ENCODE measurements at regions not wholly inside any gene's neighbourhood (a gene's known extent, or its start where the extent isn't known, plus 50 kb on each side); places are given as distances from the start of the nearest gene placed in this dataset.

DNA sequence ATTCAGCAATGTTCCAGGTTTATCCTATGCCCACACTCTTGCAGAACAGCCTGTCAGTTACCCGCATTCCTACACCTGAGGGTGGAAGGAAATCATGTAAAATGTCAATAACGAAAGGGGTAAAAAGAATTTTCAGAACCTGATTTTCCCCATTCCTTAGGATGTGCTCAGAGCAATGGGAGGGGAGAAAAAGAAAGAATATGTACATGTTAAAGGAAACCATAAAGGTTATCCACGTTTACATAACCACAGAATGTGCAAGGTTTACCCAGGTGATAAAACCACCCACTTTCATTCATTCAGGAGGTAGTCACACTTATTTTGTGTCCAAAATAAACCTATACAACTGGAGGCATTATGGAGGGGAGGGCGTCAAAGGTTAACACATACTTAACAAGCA, 335.5 kb downstream of the ZNF674 start:
- TF ChIP-seq POLR2A (conservative IDR thresholded peaks at IDR 0.05): no peak
- no peak for TF ChIP-seq NFYB (IDR thresholded peaks at IDR 0.05; ENCODE audit: extremely low read depth, insufficient read length)
- TF ChIP-seq KLF13 (tag; IDR thresholded peaks at IDR 0.05; ENCODE audit: borderline replicate concordance, low read depth): no peak
- no peak for TF ChIP-seq NR4A1 (CRISPR knock-in tag; IDR thresholded peaks at IDR 0.05)
- no peak for TF ChIP-seq NR4A1 (tag; IDR thresholded peaks at IDR 0.05)
- TF ChIP-seq, protein P1, sequence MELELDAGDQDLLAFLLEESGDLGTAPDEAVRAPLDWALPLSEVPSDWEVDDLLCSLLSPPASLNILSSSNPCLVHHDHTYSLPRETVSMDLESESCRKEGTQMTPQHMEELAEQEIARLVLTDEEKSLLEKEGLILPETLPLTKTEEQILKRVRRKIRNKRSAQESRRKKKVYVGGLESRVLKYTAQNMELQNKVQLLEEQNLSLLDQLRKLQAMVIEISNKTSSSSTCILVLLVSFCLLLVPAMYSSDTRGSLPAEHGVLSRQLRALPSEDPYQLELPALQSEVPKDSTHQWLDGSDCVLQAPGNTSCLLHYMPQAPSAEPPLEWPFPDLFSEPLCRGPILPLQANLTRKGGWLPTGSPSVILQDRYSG (tag; conservative IDR thresholded peaks at IDR 0.05; ENCODE audit: low read depth): no peak
- TF ChIP-seq ZNF785 (CRISPR knock-in tag; IDR thresholded peaks at IDR 0.05): no peak
- TF ChIP-seq, protein P2, sequence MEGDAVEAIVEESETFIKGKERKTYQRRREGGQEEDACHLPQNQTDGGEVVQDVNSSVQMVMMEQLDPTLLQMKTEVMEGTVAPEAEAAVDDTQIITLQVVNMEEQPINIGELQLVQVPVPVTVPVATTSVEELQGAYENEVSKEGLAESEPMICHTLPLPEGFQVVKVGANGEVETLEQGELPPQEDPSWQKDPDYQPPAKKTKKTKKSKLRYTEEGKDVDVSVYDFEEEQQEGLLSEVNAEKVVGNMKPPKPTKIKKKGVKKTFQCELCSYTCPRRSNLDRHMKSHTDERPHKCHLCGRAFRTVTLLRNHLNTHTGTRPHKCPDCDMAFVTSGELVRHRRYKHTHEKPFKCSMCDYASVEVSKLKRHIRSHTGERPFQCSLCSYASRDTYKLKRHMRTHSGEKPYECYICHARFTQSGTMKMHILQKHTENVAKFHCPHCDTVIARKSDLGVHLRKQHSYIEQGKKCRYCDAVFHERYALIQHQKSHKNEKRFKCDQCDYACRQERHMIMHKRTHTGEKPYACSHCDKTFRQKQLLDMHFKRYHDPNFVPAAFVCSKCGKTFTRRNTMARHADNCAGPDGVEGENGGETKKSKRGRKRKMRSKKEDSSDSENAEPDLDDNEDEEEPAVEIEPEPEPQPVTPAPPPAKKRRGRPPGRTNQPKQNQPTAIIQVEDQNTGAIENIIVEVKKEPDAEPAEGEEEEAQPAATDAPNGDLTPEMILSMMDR (IDR thresholded peaks at IDR 0.05 in 2 of 3, conservative IDR thresholded peaks at IDR 0.05 in 1 of 3; ENCODE audit: insufficient read depth in 2 of 3, low read depth in 1 of 3, low read length in 3 of 3): no peak
- no peak for TF ChIP-seq RNF2 (IDR thresholded peaks at IDR 0.05)
- TF ChIP-seq HMGXB4 (CRISPR knock-in tag; IDR thresholded peaks at IDR 0.05): no peak
- no peak for TF ChIP-seq EGR1 (conservative IDR thresholded peaks at IDR 0.05)
- TF ChIP-seq TARDBP (IDR thresholded peaks at IDR 0.05): no peak
- TF ChIP-seq, protein P3, sequence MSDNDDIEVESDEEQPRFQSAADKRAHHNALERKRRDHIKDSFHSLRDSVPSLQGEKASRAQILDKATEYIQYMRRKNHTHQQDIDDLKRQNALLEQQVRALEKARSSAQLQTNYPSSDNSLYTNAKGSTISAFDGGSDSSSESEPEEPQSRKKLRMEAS (CRISPR knock-in tag; IDR thresholded peaks at IDR 0.05): no peak
- no peak for TF ChIP-seq SRSF3 (IDR thresholded peaks at IDR 0.05; ENCODE audit: insufficient read depth, low read length)
- TF ChIP-seq HNRNPK (IDR thresholded peaks at IDR 0.05; ENCODE audit: low read depth, low read length, poor library complexity, severe bottlenecking): no peak
